ENCODE measurements at regions not wholly inside any gene's neighbourhood (a gene's known extent, or its start where the extent isn't known, plus 50 kb on each side); places are given as distances from the start of the nearest gene placed in this dataset.
A peak's percentile ranks its signal among the peaks of the same experiment; 100 is the strongest.

GRCh38 chr2:20558391-20559150 lies 92.3 kb downstream of the HS1BP3 start:
- no peak for ATAC-seq (ENCODE audit: low FRiP score in 2 of 2)
- TF ChIP-seq EP300 (IDR thresholded peaks at IDR 0.05) = no peak
- TF ChIP-seq POLR2AphosphoS5 (IDR thresholded peaks at IDR 0.05) = no peak
- no peak for TF ChIP-seq POLR2A (IDR thresholded peaks at IDR 0.05)
- TF ChIP-seq, protein P1, sequence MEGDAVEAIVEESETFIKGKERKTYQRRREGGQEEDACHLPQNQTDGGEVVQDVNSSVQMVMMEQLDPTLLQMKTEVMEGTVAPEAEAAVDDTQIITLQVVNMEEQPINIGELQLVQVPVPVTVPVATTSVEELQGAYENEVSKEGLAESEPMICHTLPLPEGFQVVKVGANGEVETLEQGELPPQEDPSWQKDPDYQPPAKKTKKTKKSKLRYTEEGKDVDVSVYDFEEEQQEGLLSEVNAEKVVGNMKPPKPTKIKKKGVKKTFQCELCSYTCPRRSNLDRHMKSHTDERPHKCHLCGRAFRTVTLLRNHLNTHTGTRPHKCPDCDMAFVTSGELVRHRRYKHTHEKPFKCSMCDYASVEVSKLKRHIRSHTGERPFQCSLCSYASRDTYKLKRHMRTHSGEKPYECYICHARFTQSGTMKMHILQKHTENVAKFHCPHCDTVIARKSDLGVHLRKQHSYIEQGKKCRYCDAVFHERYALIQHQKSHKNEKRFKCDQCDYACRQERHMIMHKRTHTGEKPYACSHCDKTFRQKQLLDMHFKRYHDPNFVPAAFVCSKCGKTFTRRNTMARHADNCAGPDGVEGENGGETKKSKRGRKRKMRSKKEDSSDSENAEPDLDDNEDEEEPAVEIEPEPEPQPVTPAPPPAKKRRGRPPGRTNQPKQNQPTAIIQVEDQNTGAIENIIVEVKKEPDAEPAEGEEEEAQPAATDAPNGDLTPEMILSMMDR (IDR thresholded peaks at IDR 0.05) = no peak
- peak in 1 of 2 donors; percentile 56 for DNase-seq
- no peak overlapping the region for H3K27ac ChIP-seq
- no peak overlapping the region for H3K4me3 ChIP-seq
- no peaks in the 10 kb centered on the region for H3K9me3 ChIP-seq
- no peaks in the 10 kb centered on the region for H3K36me3 ChIP-seq
- no peaks in the 10 kb centered on the region for H3K4me1 ChIP-seq
- no peaks in the 10 kb centered on the region for H3K27me3 ChIP-seq
- WGBS, 2 donors = 90 to 97% methylated on average over 12 of the region's 12 CpGs

- no peaks in the 10 kb centered on the region for H3K9me3 ChIP-seq
- H3K27ac ChIP-seq = no peak overlapping the region
- H3K36me3 ChIP-seq = no peaks in the 10 kb centered on the region
- WGBS, 2 donors = 99 to 100% methylated on average over 3 of the region's 3 CpGs
- no peaks in the 10 kb centered on the region for H3K27me3 ChIP-seq
- no peaks in the 10 kb centered on the region for H3K4me1 ChIP-seq
- TF ChIP-seq POLR2AphosphoS5 (IDR thresholded peaks at IDR 0.05) = no peak
- TF ChIP-seq EP300 (IDR thresholded peaks at IDR 0.05) = no peak
- no peak for TF ChIP-seq POLR2A (IDR thresholded peaks at IDR 0.05)
- TF ChIP-seq, protein P1 (IDR thresholded peaks at IDR 0.05) = no peak
- ATAC-seq (ENCODE audit: low FRiP score in 2 of 2) = no peak
- H3K4me3 ChIP-seq = no peak overlapping the region
- DNase-seq = no peak
Observed at GRCh38 chr2:20559277-20559676, 91.6 kb downstream of the HS1BP3 start.

DNA sequence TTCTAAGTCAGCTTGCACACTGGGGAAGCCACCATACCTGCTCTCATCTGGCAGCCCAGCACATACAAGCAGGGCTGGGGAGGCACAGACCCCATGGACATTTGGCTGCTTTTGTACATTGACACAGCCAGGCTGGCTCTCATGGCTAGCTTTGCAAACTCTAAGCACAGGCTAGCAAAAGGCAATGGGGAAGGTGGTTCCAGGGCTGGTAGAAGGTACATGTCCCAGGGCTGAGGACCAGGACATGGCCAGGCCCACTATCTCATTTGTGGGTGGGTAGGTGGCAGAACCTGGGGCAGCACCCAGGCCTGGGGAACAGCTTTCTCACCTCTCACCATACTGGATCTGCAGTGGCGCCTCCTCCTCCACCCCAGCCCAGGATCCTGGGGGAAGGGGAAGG lies 90.9 kb downstream of the HS1BP3 start:
- Histone ChIP-seq H3K4me3 (no peak overlapping the region), H3K4me1 (no peaks in the 10 kb centered on the region), H3K27ac (no peak overlapping the region), H3K27me3 (no peaks in the 10 kb centered on the region), H3K9me3 (no peaks in the 10 kb centered on the region), H3K36me3 (no peaks in the 10 kb centered on the region)
- no peak for TF ChIP-seq EP300 (IDR thresholded peaks at IDR 0.05)
- TF ChIP-seq POLR2AphosphoS5 (IDR thresholded peaks at IDR 0.05) = no peak
- TF ChIP-seq POLR2A (IDR thresholded peaks at IDR 0.05) = no peak
- TF ChIP-seq, protein P1 (IDR thresholded peaks at IDR 0.05) = no peak
- 100% methylated on average over 1 of the region's 1 CpG; no CpG with 5 or more reads in 1 of the 2 donors for WGBS, 2 donors
- DNase-seq = no peak
- no peak for ATAC-seq (ENCODE audit: low FRiP score in 2 of 2)

DNA sequence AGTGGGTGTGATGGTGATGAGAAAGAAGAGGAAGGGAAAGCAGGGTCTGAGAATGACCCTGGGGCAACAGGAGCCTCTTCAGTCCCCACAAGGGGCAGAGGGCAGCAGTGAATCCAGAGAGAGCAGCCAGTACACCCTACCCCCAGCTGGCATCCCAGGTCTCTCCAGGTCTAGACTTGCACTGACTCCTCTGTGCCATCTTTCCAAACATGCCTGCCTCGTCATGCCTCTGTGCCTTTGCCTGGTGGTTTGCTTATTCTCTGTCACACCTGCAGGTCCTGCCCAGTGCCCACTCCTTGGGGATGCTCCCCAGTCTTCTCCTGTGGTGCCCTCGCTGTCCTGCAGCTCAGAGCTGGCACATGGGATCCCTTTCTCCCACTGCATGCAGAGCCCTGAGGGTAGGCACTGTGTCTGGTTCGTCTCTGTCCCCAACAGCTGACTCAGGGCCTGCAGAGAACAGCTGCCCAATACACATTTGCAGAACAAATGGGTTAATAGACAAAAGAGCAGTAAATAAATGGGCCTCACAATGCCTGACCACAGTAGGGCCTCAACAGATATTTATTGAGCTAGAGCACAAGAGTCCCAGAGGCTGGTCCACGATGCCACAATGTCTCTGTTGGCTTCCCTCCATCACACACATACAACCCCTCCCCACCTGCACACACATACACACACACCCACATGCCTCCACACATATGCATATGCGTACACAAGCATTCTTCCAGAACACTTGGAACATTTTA lies 89.8 kb downstream of the HS1BP3 start:
- 74 to 96% methylated on average over 4 to 5 of the region's 5 CpGs for WGBS, 2 donors
- DNase-seq (no peak), ATAC-seq (ENCODE audit: low FRiP score in 2 of 2) (no peak)
- Histone ChIP-seq H3K9me3 (no peaks in the 10 kb centered on the region), H3K27me3 (no peaks in the 10 kb centered on the region), H3K36me3 (no peaks in the 10 kb centered on the region), H3K27ac (no peak overlapping the region), H3K4me3 (no peak overlapping the region), H3K4me1 (no peaks in the 10 kb centered on the region)
- no peak for TF ChIP-seq EP300 (IDR thresholded peaks at IDR 0.05)
- TF ChIP-seq, protein P1 (IDR thresholded peaks at IDR 0.05) = no peak
- no peak for TF ChIP-seq POLR2AphosphoS5 (IDR thresholded peaks at IDR 0.05)
- no peak for TF ChIP-seq POLR2A (IDR thresholded peaks at IDR 0.05)

All from upper lobe of left lung (tissue), 6 donors.